ENCODE measurements at regions not wholly inside any gene's neighbourhood (a gene's known extent, or its start where the extent isn't known, plus 50 kb on each side); places are given as distances from the start of the nearest gene placed in this dataset.

- no peak for TF ChIP-seq CTCF (IDR thresholded peaks at IDR 0.05)
- TF ChIP-seq ZFX (IDR thresholded peaks at IDR 0.05; ENCODE audit: borderline replicate concordance) = no peak
Measured at GRCh38 chr5:63687854-63688516, 274.3 kb downstream of the HTR1A start.

GRCh38 chr5:63686938-63687337 lies 275.3 kb downstream of the HTR1A start:
- no peak overlapping the region for H3K27ac ChIP-seq
- TF ChIP-seq ZFX (IDR thresholded peaks at IDR 0.05; ENCODE audit: borderline replicate concordance) (no peak), CTCF (IDR thresholded peaks at IDR 0.05) (no peak)

More at GRCh38 chr5:63687854-63688516, 274.3 kb downstream of the HTR1A start:
- no peak overlapping the region for H3K27ac ChIP-seq

- TF ChIP-seq CTCF (IDR thresholded peaks at IDR 0.05) (no peak), ZFX (IDR thresholded peaks at IDR 0.05; ENCODE audit: borderline replicate concordance) (no peak)
- no peak overlapping the region for H3K27ac ChIP-seq
Measured at GRCh38 chr5:63686181-63686580, 276.1 kb downstream of the HTR1A start.

- TF ChIP-seq ZFX (IDR thresholded peaks at IDR 0.05; ENCODE audit: borderline replicate concordance) (no peak), CTCF (IDR thresholded peaks at IDR 0.05) (no peak)
- no peak overlapping the region for H3K27ac ChIP-seq
Measured at GRCh38 chr5:63685454-63685853, 276.8 kb downstream of the HTR1A start.

- TF ChIP-seq ZFX (IDR thresholded peaks at IDR 0.05; ENCODE audit: borderline replicate concordance) = no peak
- no peak for TF ChIP-seq CTCF (IDR thresholded peaks at IDR 0.05)
- H3K27ac ChIP-seq = no peak overlapping the region
Measured at GRCh38 chr5:63674881-63675280, 287.4 kb downstream of the HTR1A start.

GRCh38 chr5:63655043-63655442 lies 307.2 kb downstream of the HTR1A start:
- TF ChIP-seq ZFX (IDR thresholded peaks at IDR 0.05; ENCODE audit: borderline replicate concordance) (no peak), CTCF (IDR thresholded peaks at IDR 0.05) (no peak)
- no peak overlapping the region for H3K27ac ChIP-seq

GRCh38 chr5:63650581-63650980 lies 311.7 kb downstream of the HTR1A start:
- no peak for TF ChIP-seq ZFX (IDR thresholded peaks at IDR 0.05; ENCODE audit: borderline replicate concordance)
- TF ChIP-seq CTCF (IDR thresholded peaks at IDR 0.05) = no peak
- no peak overlapping the region for H3K27ac ChIP-seq

All from 22Rv1 (cell line).